IMR-90 (cell line): ENCODE measurements at regions not wholly inside any gene's neighbourhood (a gene's known extent, or its start where the extent isn't known, plus 50 kb on each side); places are given as distances from the start of the nearest gene placed in this dataset.

Experiments used
- ATAC-seq: fragments of 200-7000 bp; cut with Tn5 transposase; 2 replicates; pipeline ENCODE4 v1.9.1; 2020; ENCODE audit warnings: low read depth, mild to moderate bottlenecking, moderate library complexity
- BruUV-seq: library from RNA; stranded (reverse); fragments of 400-500 nt; replicated peaks from 2 replicates; lab custom pipeline; 2021; lab: Mats Ljungman, UMichigan
- CTCF ChIA-PET: fragments of 300-600 bp; formaldehyde crosslinking; extraction: SDS; loops from one replicate; lab custom pipeline; 2021; ENCODE audit warnings: antibody characterized with exemption; lab: Yijun Ruan, JAX
- POLR2A ChIA-PET: fragments of 300-600 bp; sonication (Branson Sonifier 250); formaldehyde crosslinking; loops from one replicate; lab custom pipeline; 2022; ENCODE audit warnings: antibody characterized with exemption; ENCODE audit not compliant: unreplicated experiment; lab: Charles Lee
- DNase-seq: peaks from one replicate; pipeline ENCODE4 v3.0.0; 2013
- H2AFZ ChIP-seq: replicated peaks from 2 replicates; pipeline ENCODE3; 2013; ENCODE audit warnings: low read length, mild to moderate bottlenecking; ENCODE audit not compliant: poor library complexity
- H2AK5ac ChIP-seq: 2 replicates; pipeline ENCODE4 v1.6.1; 2013; ENCODE audit warnings: low read depth, low read length, inconsistent platforms
- H2AK9ac ChIP-seq: replicated peaks from 2 replicates; pipeline ENCODE3; 2013; ENCODE audit warnings: mild to moderate bottlenecking, low read depth, low read length, moderate library complexity; ENCODE audit not compliant: poor library complexity
- H2BK120ac ChIP-seq: 2 replicates; pipeline ENCODE4 v1.6.1; 2013; ENCODE audit warnings: low read depth, low read length, inconsistent platforms
- H2BK15ac ChIP-seq: 3 replicates; pipeline ENCODE4 v1.6.1; 2013; ENCODE audit warnings: low read depth, low read length, inconsistent platforms
- H2BK20ac ChIP-seq: 2 replicates; pipeline ENCODE4 v1.6.1; 2013; ENCODE audit warnings: low read depth, mild to moderate bottlenecking, inconsistent platforms, low read length, moderate library complexity
- H2BK5ac ChIP-seq: 2 replicates; pipeline ENCODE4 v1.6.1; 2013; ENCODE audit warnings: mild to moderate bottlenecking, low read depth, low read length, inconsistent platforms; ENCODE audit not compliant: poor library complexity, severe bottlenecking
- H3K14ac ChIP-seq: replicated peaks from 2 replicates; pipeline ENCODE4 v1.6.1; 2013; ENCODE audit warnings: low read depth, low read length, inconsistent platforms
- H3K18ac ChIP-seq: 2 replicates; pipeline ENCODE4 v1.6.1; 2013; ENCODE audit warnings: low read depth, low read length, control low read depth
- H3K23ac ChIP-seq: 2 replicates; pipeline ENCODE4 v1.6.1; 2013; ENCODE audit warnings: low read depth, low read length, inconsistent platforms
- H3K27ac ChIP-seq: 2 replicates; pipeline ENCODE4 v1.5.1; 2013; ENCODE audit warnings: mild to moderate bottlenecking, control low read depth, low read length; ENCODE audit not compliant: insufficient read depth
- H3K27me3 ChIP-seq: 2 replicates; pipeline ENCODE4 v1.6.1; 2013; ENCODE audit warnings: low read length; ENCODE audit not compliant: control insufficient read depth, insufficient read depth
- H3K36me3 ChIP-seq: 2 replicates; pipeline ENCODE4 v1.6.1; 2013; ENCODE audit warnings: low read length, mixed read lengths; ENCODE audit not compliant: control insufficient read depth, insufficient read depth
- H3K4ac ChIP-seq: 2 replicates; pipeline ENCODE4 v1.6.1; 2013; ENCODE audit warnings: low read depth, low read length, inconsistent platforms
- H3K4me1 ChIP-seq: 2 replicates; pipeline ENCODE4 v1.6.1; 2013; ENCODE audit warnings: low read length, mixed read lengths; ENCODE audit not compliant: control insufficient read depth, insufficient read depth
- H3K4me2 ChIP-seq: 2 replicates; pipeline ENCODE4 v1.6.1; 2013; ENCODE audit warnings: low read depth, mild to moderate bottlenecking, control low read depth, low read length, moderate library complexity
- H3K4me3 ChIP-seq: 2 replicates; pipeline ENCODE4 v1.5.1; 2013; ENCODE audit warnings: low read depth, mild to moderate bottlenecking, control low read depth, low read length, moderate library complexity; ENCODE audit not compliant: insufficient read depth
- H3K56ac ChIP-seq: 2 replicates; pipeline ENCODE4 v1.6.1; 2013; ENCODE audit warnings: low read length, inconsistent platforms; ENCODE audit not compliant: insufficient read depth; ENCODE audit errors: extremely low read depth
- H3K79me1 ChIP-seq, 2 experiments: 2 replicates each; pipeline ENCODE4 v1.6.1; 2013; ENCODE audit warnings: low read length in 2 of 2, inconsistent platforms in 1 of 2, low read depth in 1 of 2
- H3K9ac ChIP-seq: 2 replicates; pipeline ENCODE4 v1.6.1; 2013; ENCODE audit warnings: low read depth, low read length, control low read depth
- H3K9me1 ChIP-seq: 2 replicates; pipeline ENCODE4 v1.6.1; 2013; ENCODE audit warnings: low read length, inconsistent platforms; ENCODE audit not compliant: insufficient read depth
- H3K9me3 ChIP-seq: 2 replicates; pipeline ENCODE4 v1.6.1; 2013; ENCODE audit warnings: low read length; ENCODE audit not compliant: control insufficient read depth, insufficient read depth
- H4K20me1 ChIP-seq: 2 replicates; pipeline ENCODE4 v1.6.1; 2013; ENCODE audit warnings: low read length, inconsistent platforms; ENCODE audit not compliant: insufficient read depth
- H4K5ac ChIP-seq: 2 replicates; pipeline ENCODE4 v1.6.1; 2013; ENCODE audit warnings: mild to moderate bottlenecking, low read depth, low read length, control low read depth
- H4K8ac ChIP-seq, 2 experiments: 2 replicates each; pipeline ENCODE4 v1.6.1; 2013; ENCODE audit warnings: low read depth in 2 of 2, low read length in 2 of 2, control low read depth in 1 of 2, inconsistent platforms in 1 of 2
- H4K91ac ChIP-seq: 2 replicates; pipeline ENCODE4 v1.6.1; 2013; ENCODE audit warnings: low read depth, low read length, inconsistent platforms; ENCODE audit not compliant: insufficient read depth
- BHLHE40 ChIP-seq: fragments of 150-350 bp; IDR thresholded peaks from 2 replicates; pipeline ENCODE4 v1.6.1; 2016; ENCODE audit warnings: mild to moderate bottlenecking, low read depth, low read length
- CEBPB ChIP-seq: IDR thresholded peaks from 2 replicates; pipeline ENCODE4 v1.6.1; 2012; ENCODE audit warnings: low read depth, low read length, improper control_type of control experiment
- CHD1 ChIP-seq: IDR thresholded peaks from 2 replicates; pipeline ENCODE4 v1.6.1; 2012; ENCODE audit warnings: low read depth, low read length, improper control_type of control experiment
- CTCF ChIP-seq: conservative IDR thresholded peaks from 2 replicates; pipeline ENCODE4 v1.5.1; 2012; ENCODE audit warnings: mild to moderate bottlenecking, low read depth, low read length, improper control_type of control experiment
- ELK1 ChIP-seq: fragments of 150-350 bp; IDR thresholded peaks from 2 replicates; pipeline ENCODE4 v1.6.1; 2016; ENCODE audit warnings: low read depth, mild to moderate bottlenecking, low read length, moderate library complexity, borderline replicate concordance
- FOS ChIP-seq: fragments of 150-350 bp; IDR thresholded peaks from 2 replicates; pipeline ENCODE4 v1.6.1; 2016; ENCODE audit warnings: low read depth, low read length
- MAFK ChIP-seq: IDR thresholded peaks from 2 replicates; pipeline ENCODE4 v1.6.1; 2012; ENCODE audit warnings: low read depth, low read length, improper control_type of control experiment
- MAZ ChIP-seq: IDR thresholded peaks from 2 replicates; pipeline ENCODE4 v1.6.1; 2012; ENCODE audit warnings: low read depth, mild to moderate bottlenecking, low read length, improper control_type of control experiment, moderate library complexity, borderline replicate concordance
- MXI1 ChIP-seq: IDR thresholded peaks from 2 replicates; pipeline ENCODE4 v1.6.1; 2012; ENCODE audit warnings: low read depth, mild to moderate bottlenecking, low read length, moderate library complexity, borderline replicate concordance
- NFE2L2 ChIP-seq: fragments of 150-350 bp; IDR thresholded peaks from 2 replicates; pipeline ENCODE4 v1.6.1; 2016; ENCODE audit warnings: low read depth, mild to moderate bottlenecking, low read length
- POLR2A ChIP-seq: IDR thresholded peaks from 2 replicates; pipeline ENCODE4 v1.6.1; 2012; ENCODE audit warnings: mild to moderate bottlenecking, low read depth, low read length
- RAD21 ChIP-seq: IDR thresholded peaks from 2 replicates; pipeline ENCODE4 v1.6.1; 2012; ENCODE audit warnings: low read length, improper control_type of control experiment
- RCOR1 ChIP-seq: IDR thresholded peaks from 2 replicates; pipeline ENCODE4 v1.6.1; 2012; ENCODE audit warnings: mild to moderate bottlenecking, low read length, improper control_type of control experiment; ENCODE audit not compliant: insufficient replicate concordance
- RFX5 ChIP-seq: IDR thresholded peaks from 2 replicates; pipeline ENCODE4 v1.8.0; 2012; ENCODE audit warnings: low read depth, mild to moderate bottlenecking, low read length, moderate library complexity
- SMC3 ChIP-seq: fragments of 150-350 bp; IDR thresholded peaks from 2 replicates; pipeline ENCODE4 v1.6.1; 2016; ENCODE audit warnings: low read depth, mild to moderate bottlenecking, antibody characterized with exemption, low read length, moderate library complexity
- USF2 ChIP-seq: fragments of 150-350 bp; IDR thresholded peaks from 2 replicates; pipeline ENCODE4 v1.6.1; 2017; ENCODE audit warnings: mild to moderate bottlenecking, antibody characterized with exemption, low read length, low read depth
- WGBS, 2 experiments: methylation state at CpG; one replicate each; pipeline versions ENCODE4 v1.1.5 to v1.1.7; 2013; ENCODE audit warnings: missing lambda C conversion rate in 2 of 2; ENCODE audit not compliant: insufficient read length in 1 of 2; ENCODE audit errors: extremely low coverage in 2 of 2; 5-methylcytosine and 5-hydroxymethylcytosine counted together
- dilution Hi-C: fragments of 300-500 bp; cut with HindIII; formaldehyde crosslinking; loops from one replicate; pipeline ENCODE4 v1.14.3; 2018; ENCODE audit warnings: low sequenced_read_pairs; ENCODE audit not compliant: unreplicated experiment
- in situ Hi-C: fragments of 300-500 bp; cut with MboI; formaldehyde crosslinking; loops from 3 replicates; pipeline ENCODE4 v1.14.3; 2019; ENCODE audit warnings: low sequenced_read_pairs, inconsistent platforms, mixed read lengths
- intact Hi-C: fragments of 100-400 bp; cut with micrococcal nuclease; formaldehyde crosslinking; loops from 2 replicates; pipeline ENCODE4 v1.10.0; 2022

GRCh38 chrX:19188566-19188965 lies 66.3 kb upstream of the ADGRG2 start:
- no peak overlapping the region for H3K27ac ChIP-seq
- no peak overlapping the region for H3K4me3 ChIP-seq
- H2BK120ac ChIP-seq: no peak overlapping the region
- dilution Hi-C loops (no loop called here), in situ Hi-C loops (no loop called here), intact Hi-C loops (no loop called here)
- no peak overlapping the region for H2BK15ac ChIP-seq
- H2AK5ac ChIP-seq: no peak overlapping the region
- no peak overlapping the region for H3K56ac ChIP-seq
- ChIA-PET POLR2A (no interaction called here), CTCF (no interaction called here)
- no peak overlapping the region for H2BK5ac ChIP-seq
- H2AFZ ChIP-seq: no peak overlapping the region
- no peaks in the 10 kb centered on the region for H3K36me3 ChIP-seq
- no peak overlapping the region for H4K5ac ChIP-seq
- H3K79me1 ChIP-seq: no peaks in the 10 kb centered on the region
- H3K4me1 ChIP-seq: no peaks in the 10 kb centered on the region
- no peaks in the 10 kb centered on the region for H3K9me1 ChIP-seq
- no peak overlapping the region for H2BK20ac ChIP-seq
- TF ChIP-seq RFX5 (no peak), POLR2A (no peak), RAD21 (no peak), MXI1 (no peak), ELK1 (no peak), NFE2L2 (no peak), FOS (no peak), BHLHE40 (no peak), SMC3 (no peak), MAZ (no peak), CTCF (no peak), RCOR1 (no peak), USF2 (no peak), MAFK (no peak), CEBPB (no peak), CHD1 (no peak)
- H3K4me2 ChIP-seq: no peak overlapping the region
- no peaks in the 10 kb centered on the region for H3K9me3 ChIP-seq
- no peaks in the 10 kb centered on the region for H4K20me1 ChIP-seq
- WGBS, 2 experiments: no CpG with 5 or more reads among the region's 3 CpGs
- no peak overlapping the region for H3K23ac ChIP-seq
- no peak overlapping the region for H3K18ac ChIP-seq
- no peak overlapping the region for H3K4ac ChIP-seq
- H4K8ac ChIP-seq: no peak overlapping the region
- no peak overlapping the region for H4K91ac ChIP-seq
- no peak overlapping the region for H2AK9ac ChIP-seq
- no peak overlapping the region for H3K9ac ChIP-seq
- no peaks in the 10 kb centered on the region for H3K27me3 ChIP-seq
- no peak for ATAC-seq
- BruUV-seq: no TSS peak
- no peak overlapping the region for H3K14ac ChIP-seq
- DNase-seq: no peak
